Transverse colon (tissue), 4 donors: ENCODE measurements at regions not wholly inside any gene's neighbourhood (a gene's known extent, or its start where the extent isn't known, plus 50 kb on each side); places are given as distances from the start of the nearest gene placed in this dataset.
A peak's percentile ranks its signal among the peaks of the same experiment; 100 is the strongest.

Source experiments
- DNase-seq: peaks from one replicate; pipeline ENCODE4 v3.0.0-alpha.2; 2019
- H3K27ac ChIP-seq, 4 donors: fragments of 200-600 bp; sonication (generic); 2 replicates each; pipeline ENCODE4 v1.5.1; 2016 to 2018; ENCODE audit warnings: inconsistent platforms in 4 of 4
- H3K27me3 ChIP-seq: fragments of 200-600 bp; sonication (generic); 2 replicates; pipeline ENCODE4 v1.5.1; 2017; ENCODE audit warnings: inconsistent platforms
- H3K36me3 ChIP-seq, 4 donors: fragments of 200-600 bp; sonication (generic); 2 replicates each; pipeline ENCODE4 v1.5.1; 2017 to 2019; ENCODE audit warnings: inconsistent platforms in 4 of 4
- H3K4me1 ChIP-seq, 4 donors: fragments of 200-600 bp; sonication (generic); 2 replicates each; pipeline ENCODE4 v1.5.1; 2017 to 2020; ENCODE audit warnings: inconsistent platforms in 4 of 4
- H3K4me3 ChIP-seq, 4 donors: fragments of 200-600 bp; sonication (generic); 1 replicate in 1 of 4; 2 replicates in 3 of 4; pipeline versions ENCODE4 v1.5.1 to v1.6.1; 2017 to 2019; ENCODE audit warnings: inconsistent platforms in 4 of 4
- H3K9me3 ChIP-seq, 2 donors: fragments of 200-600 bp; sonication (generic); 2 replicates each; pipeline ENCODE4 v1.5.1; 2017 to 2019; ENCODE audit warnings: inconsistent platforms in 2 of 2
- EP300 ChIP-seq: sonication (generic); formaldehyde crosslinking; IDR thresholded peaks from one replicate; pipeline ENCODE4 v1.6.1; 2017; ENCODE audit warnings: antibody characterized with exemption, low read depth
- POLR2A ChIP-seq: fragments of 450-650 bp; IDR thresholded peaks from one replicate; pipeline ENCODE4 v1.6.1; 2016; ENCODE audit warnings: antibody characterized with exemption, mild to moderate bottlenecking, moderate library complexity
- POLR2AphosphoS5 ChIP-seq, 3 donors: sonication (generic); formaldehyde crosslinking; IDR thresholded peaks; one replicate each; pipeline ENCODE4 v1.6.1; 2016; ENCODE audit warnings: antibody characterized with exemption in 3 of 3
- WGBS, 2 donors: methylation state at CpG; one replicate each; pipeline ENCODE4 v1.1.5; 2018; ENCODE audit warnings: low coverage in 1 of 2; 5-methylcytosine and 5-hydroxymethylcytosine counted together
- in situ Hi-C, 4 donors: fragments of 200-750 bp; cut with MboI; loops; one replicate each; pipeline versions ENCODE4 v1.15.0 to v1.15.1; 2017; ENCODE audit warnings: low sequenced_read_pairs in 3 of 4, low pct_ligation_motif_present in 1 of 4, low pct_unique_long_range_greater_than_20kb in 1 of 4
- intact Hi-C: fragments of 100-400 bp; cut with DNase I; formaldehyde crosslinking; loops from one replicate; pipeline ENCODE4 v1.15.1; 2023; ENCODE audit warnings: low total_unique reads
- TF ChIP-seq, protein P1 (sequence below), 5 experiments: fragments of 200-600 bp in 3 of 5; fragments of 450-650 bp in 2 of 5; sonication (generic) in 3 of 5; IDR thresholded peaks; 1 replicate in 2 of 5; 2 replicates in 3 of 5; pipeline ENCODE4 v1.5.1; 2016 to 2017; ENCODE audit warnings: antibody characterized with exemption in 5 of 5, inconsistent platforms in 3 of 5, mild to moderate bottlenecking in 2 of 5, moderate library complexity in 1 of 5

GRCh38 chr13:111458001-111458531 is 137.6 kb downstream of the TEX29 start:
- H3K9me3 ChIP-seq, result peaks cover 0 to 6% of the 10 kb centered on the region in 2 donors
- intact Hi-C loops (no loop called here), in situ Hi-C loops (loop anchor here in 3 of 4 donors (25.0 kb wide), 1 partner anchor 979 kb away; no protein-coding TSS in a partner anchor)
- H3K4me3 ChIP-seq, result no peak overlapping the region
- WGBS, 2 donors, result 78 to 83% methylated on average over 5 to 12 of the region's 12 CpGs
- TF ChIP-seq POLR2A (no peak), POLR2AphosphoS5 (IDR thresholded peaks at IDR 0.05) (no peak)
- TF ChIP-seq, protein P1, sequence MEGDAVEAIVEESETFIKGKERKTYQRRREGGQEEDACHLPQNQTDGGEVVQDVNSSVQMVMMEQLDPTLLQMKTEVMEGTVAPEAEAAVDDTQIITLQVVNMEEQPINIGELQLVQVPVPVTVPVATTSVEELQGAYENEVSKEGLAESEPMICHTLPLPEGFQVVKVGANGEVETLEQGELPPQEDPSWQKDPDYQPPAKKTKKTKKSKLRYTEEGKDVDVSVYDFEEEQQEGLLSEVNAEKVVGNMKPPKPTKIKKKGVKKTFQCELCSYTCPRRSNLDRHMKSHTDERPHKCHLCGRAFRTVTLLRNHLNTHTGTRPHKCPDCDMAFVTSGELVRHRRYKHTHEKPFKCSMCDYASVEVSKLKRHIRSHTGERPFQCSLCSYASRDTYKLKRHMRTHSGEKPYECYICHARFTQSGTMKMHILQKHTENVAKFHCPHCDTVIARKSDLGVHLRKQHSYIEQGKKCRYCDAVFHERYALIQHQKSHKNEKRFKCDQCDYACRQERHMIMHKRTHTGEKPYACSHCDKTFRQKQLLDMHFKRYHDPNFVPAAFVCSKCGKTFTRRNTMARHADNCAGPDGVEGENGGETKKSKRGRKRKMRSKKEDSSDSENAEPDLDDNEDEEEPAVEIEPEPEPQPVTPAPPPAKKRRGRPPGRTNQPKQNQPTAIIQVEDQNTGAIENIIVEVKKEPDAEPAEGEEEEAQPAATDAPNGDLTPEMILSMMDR (IDR thresholded peaks at IDR 0.05), result no peak
- H3K4me1 ChIP-seq, result no peaks in the 10 kb centered on the region
- peaks cover 15% of the 10 kb centered on the region for H3K27me3 ChIP-seq
- no peak overlapping the region for H3K27ac ChIP-seq
- H3K36me3 ChIP-seq, result no peaks in the 10 kb centered on the region
- DNase-seq, result no peak

GRCh38 chr13:111458739-111459138 is 138.3 kb downstream of the TEX29 start:
- Histone ChIP-seq H3K4me3 (no peak overlapping the region), H3K27ac (no peak overlapping the region), H3K9me3 (peaks cover 0 to 4% of the 10 kb centered on the region in 2 donors), H3K4me1 (no peaks in the 10 kb centered on the region), H3K36me3 (no peaks in the 10 kb centered on the region), H3K27me3 (peaks cover 21% of the 10 kb centered on the region)
- no peak for DNase-seq
- in situ Hi-C loops (loop anchor here in 3 of 4 donors (25.0 kb wide), 1 partner anchor 979 kb away; no protein-coding TSS in a partner anchor), intact Hi-C loops (no loop called here)
- TF ChIP-seq POLR2AphosphoS5 (IDR thresholded peaks at IDR 0.05) (no peak), EP300 (no peak), POLR2A (no peak)
- TF ChIP-seq, protein P1 (IDR thresholded peaks at IDR 0.05), result no peak
- 73% methylated on average over 16 of the region's 16 CpGs; no CpG with 5 or more reads in 1 of the 2 donors for WGBS, 2 donors

DNA sequence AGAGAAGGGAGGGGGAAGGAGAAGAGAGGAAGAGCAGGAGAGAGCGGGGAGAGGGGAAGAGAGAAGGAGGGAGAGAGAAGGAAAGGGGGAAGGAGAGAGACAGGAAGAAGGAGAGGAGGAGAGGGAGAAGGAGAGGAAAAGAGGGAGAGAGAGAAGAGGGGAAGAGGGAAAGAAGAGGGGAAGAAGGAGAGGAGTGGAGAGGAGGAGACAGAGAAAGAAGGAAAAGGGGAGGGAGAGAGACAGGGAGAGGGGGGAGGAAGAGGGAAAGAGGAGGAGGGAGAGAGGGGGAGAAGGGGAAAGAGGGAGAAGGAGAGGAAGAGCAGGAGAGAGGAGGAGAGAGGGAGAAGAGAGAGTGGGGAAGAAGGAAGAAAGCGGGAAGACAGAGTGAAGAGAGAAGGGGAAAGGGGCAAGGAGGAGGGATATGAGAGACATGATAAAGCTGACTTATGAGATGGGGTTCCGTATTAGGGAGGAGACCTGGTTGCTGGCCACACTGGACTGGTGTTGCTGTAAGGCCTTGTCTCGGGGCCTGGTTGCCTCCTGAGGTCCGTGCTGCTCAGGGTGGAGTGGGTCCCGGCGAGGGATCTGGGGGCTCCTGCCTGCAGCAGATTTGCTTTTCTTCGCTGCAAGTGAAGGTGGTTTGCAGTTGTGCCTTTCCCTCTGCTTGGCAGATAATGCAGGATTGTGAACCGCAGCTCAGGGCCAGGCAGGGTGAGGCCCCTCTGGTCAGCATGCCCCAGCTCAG is 139.5 kb downstream of the TEX29 start:
- WGBS, 2 donors, result 68 to 78% methylated on average over 4 to 9 of the region's 9 CpGs
- no peak for DNase-seq
- Histone ChIP-seq H3K9me3 (no peaks in the 10 kb centered on the region), H3K4me1 (no peaks in the 10 kb centered on the region), H3K4me3 (no peak overlapping the region), H3K27me3 (peaks cover 26% of the 10 kb centered on the region), H3K36me3 (no peaks in the 10 kb centered on the region), H3K27ac (no peak overlapping the region)
- intact Hi-C loops (no loop called here), in situ Hi-C loops (loop anchor here in 3 of 4 donors (25.0 kb wide), 1 partner anchor 977 kb away; no protein-coding TSS in a partner anchor)
- TF ChIP-seq EP300 (no peak), POLR2A (no peak)
- TF ChIP-seq, protein P1 (IDR thresholded peaks at IDR 0.05), result no peak

DNA sequence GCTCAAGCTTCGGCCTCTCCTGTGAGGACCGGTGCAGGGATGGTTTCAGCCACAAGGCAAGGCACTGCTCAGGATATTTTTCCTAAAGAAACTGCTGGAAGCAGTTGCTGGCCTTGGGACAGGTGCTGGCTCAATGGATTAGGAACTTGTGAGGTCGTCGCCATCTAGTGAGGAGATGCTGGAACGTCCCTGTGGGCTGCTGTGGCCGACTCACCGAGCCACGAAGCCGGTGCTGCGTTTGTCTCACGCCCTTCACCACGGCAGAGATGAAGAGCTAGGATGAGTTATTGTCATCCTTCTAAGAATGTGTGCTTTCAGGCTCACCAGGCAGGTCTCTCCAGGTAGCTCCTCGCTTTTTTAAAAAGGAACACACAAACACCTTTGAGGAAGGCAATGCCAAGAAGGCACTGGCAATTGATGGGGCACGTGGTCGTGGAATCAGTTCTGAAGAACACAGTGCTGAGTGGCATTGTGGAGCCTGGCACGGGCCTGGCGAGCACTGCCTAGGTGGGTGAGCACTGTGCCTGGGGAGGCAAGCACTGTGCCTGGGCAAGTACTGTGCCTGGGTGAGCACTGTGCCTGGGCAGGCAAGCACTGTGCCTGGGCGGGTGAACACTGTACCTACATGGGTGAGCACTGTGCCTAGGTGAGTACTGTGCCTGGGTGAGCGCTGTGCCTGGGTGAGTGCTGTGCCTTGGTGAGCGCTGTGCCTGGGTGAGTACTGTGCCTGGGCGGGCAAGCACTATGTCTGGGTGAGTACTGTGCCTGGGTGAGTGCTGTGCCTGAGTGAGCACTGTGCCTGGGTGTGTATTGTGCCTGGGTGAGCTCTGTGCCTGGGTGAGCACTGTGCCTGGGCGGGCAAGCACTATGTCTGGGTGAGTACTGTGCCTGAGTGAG is 140.4 kb downstream of the TEX29 start:
- H3K27ac ChIP-seq, result no peak overlapping the region
- 12 to 39% methylated on average over 10 to 19 of the region's 22 CpGs for WGBS, 2 donors
- TF ChIP-seq, protein P1 (IDR thresholded peaks at IDR 0.05), result peak in 3 of 5 experiments; percentile 9 to 11 (median 11)
- no peak for TF ChIP-seq POLR2AphosphoS5 (IDR thresholded peaks at IDR 0.05)
- TF ChIP-seq POLR2A, result no peak
- no peaks in the 10 kb centered on the region for H3K4me1 ChIP-seq
- no peak overlapping the region for H3K4me3 ChIP-seq
- H3K27me3 ChIP-seq, result peaks cover 27% of the 10 kb centered on the region
- H3K36me3 ChIP-seq, result no peaks in the 10 kb centered on the region
- H3K9me3 ChIP-seq, result no peaks in the 10 kb centered on the region
- DNase-seq, result peak; percentile 20
- in situ Hi-C loops, result loop anchor here in 3 of 4 donors (25.0 kb wide), 1 partner anchor 977 kb away; no protein-coding TSS in a partner anchor
- intact Hi-C loops, result no loop called here
